SU-DHL-6 (cell line): ENCODE measurements at regions not wholly inside any gene's neighbourhood (a gene's known extent, or its start where the extent isn't known, plus 50 kb on each side); places are given as distances from the start of the nearest gene placed in this dataset.

Experiments used
- H2AFZ ChIP-seq: fragments of 200-600 bp; sonication (generic); 2 replicates; pipeline ENCODE4 v1.6.1; 2014; ENCODE audit warnings: low read depth, mild to moderate bottlenecking, moderate library complexity, mixed read lengths, antibody characterized with exemption, low read length; ENCODE audit not compliant: severe bottlenecking
- H3F3A ChIP-seq: fragments of 200-600 bp; shearing (Covaris generic); 2 replicates; pipeline ENCODE4 v1.6.0; 2016; ENCODE audit warnings: antibody characterized with exemption, mild to moderate bottlenecking; ENCODE audit not compliant: insufficient read depth
- H3K27ac ChIP-seq: fragments of 200-600 bp; sonication (generic); 2 replicates; pipeline ENCODE4 v1.5.1; 2016; ENCODE audit warnings: low read depth, mild to moderate bottlenecking, low read length, moderate library complexity, mixed read lengths
- H3K27me3 ChIP-seq: fragments of 200-600 bp; sonication (generic), shearing (Covaris generic); 2 replicates; pipeline ENCODE4 v1.6.0; 2014; ENCODE audit warnings: mild to moderate bottlenecking, low read length
- H3K36me3 ChIP-seq: fragments of 200-600 bp; sonication (generic); 2 replicates; pipeline ENCODE4 v1.6.1; 2014; ENCODE audit warnings: mild to moderate bottlenecking, low read length, mixed read lengths
- H3K4me2 ChIP-seq: fragments of 300-600, 200-600 bp; shearing (Covaris generic), sonication (generic); 2 replicates; pipeline ENCODE4 v1.6.0; 2014; ENCODE audit warnings: low read length, low read depth, mild to moderate bottlenecking; ENCODE audit not compliant: poor library complexity, severe bottlenecking
- H3K4me3 ChIP-seq: fragments of 200-600 bp; sonication (generic); 2 replicates; pipeline ENCODE4 v1.5.1; 2014; ENCODE audit warnings: antibody characterized with exemption, low read length, mild to moderate bottlenecking, mixed read lengths; ENCODE audit not compliant: insufficient read depth, poor library complexity, severe bottlenecking
- H3K79me2 ChIP-seq: fragments of 200-600 bp; sonication (generic); 2 replicates; pipeline ENCODE4 v1.6.1; 2014; ENCODE audit warnings: mild to moderate bottlenecking, low read length, moderate library complexity; ENCODE audit not compliant: insufficient read depth
- H3K9ac ChIP-seq: fragments of 200-600 bp; sonication (generic); 2 replicates; pipeline ENCODE4 v1.7.0; 2014; ENCODE audit warnings: mild to moderate bottlenecking, low read length
- H3K9me2 ChIP-seq: fragments of 200-600 bp; sonication (generic); replicated peaks from 2 replicates; pipeline ENCODE4 v1.6.1; 2014; ENCODE audit warnings: low read length; ENCODE audit not compliant: insufficient read depth
- H3K9me3 ChIP-seq: fragments of 200-600 bp; sonication (generic); 2 replicates; pipeline ENCODE4 v1.6.1; 2014; ENCODE audit warnings: low read length, mixed read lengths; ENCODE audit not compliant: insufficient read depth
- H4K20me1 ChIP-seq: fragments of 200-600 bp; sonication (generic); 2 replicates; pipeline ENCODE4 v1.6.1; 2014; ENCODE audit warnings: low read depth, mild to moderate bottlenecking, antibody characterized with exemption, low read length, moderate library complexity, mixed read lengths
- EZH2phosphoT487 ChIP-seq: fragments of 200-600 bp; sonication (generic), shearing (Covaris generic); conservative IDR thresholded peaks from 2 replicates; pipeline ENCODE4 v1.6.1; 2018; ENCODE audit warnings: mild to moderate bottlenecking, antibody characterized with exemption, low read length, moderate library complexity, mixed read lengths
- TF ChIP-seq, protein P1 (sequence below): fragments of 200-600 bp; sonication (generic); IDR thresholded peaks from one replicate; pipeline ENCODE4 v1.5.1; 2017; ENCODE audit warnings: antibody characterized with exemption, mild to moderate bottlenecking, low read length, moderate library complexity; ENCODE audit not compliant: insufficient read depth, poor library complexity, severe bottlenecking

DNA sequence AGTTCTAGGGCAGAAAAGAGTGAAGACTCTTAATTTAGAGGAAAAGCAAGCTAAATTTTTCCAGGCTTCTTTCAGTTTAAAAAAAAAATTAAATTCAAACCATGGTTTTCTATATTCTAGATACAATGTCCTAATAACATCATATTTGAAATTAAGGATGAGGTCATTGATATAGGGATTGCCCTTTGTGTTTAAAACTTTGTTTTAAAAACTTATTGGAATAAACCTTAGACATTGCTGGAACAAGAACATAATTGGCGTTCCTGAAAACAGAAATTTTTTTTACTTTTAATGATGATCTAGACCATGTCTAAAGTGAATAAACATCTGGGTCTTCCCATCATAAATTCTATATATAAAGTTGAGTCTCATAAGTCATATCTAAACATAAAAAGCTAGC, 859.4 kb upstream of the CHORDC1 start:
- H3F3A ChIP-seq = no peaks in the 10 kb centered on the region
- no peak overlapping the region for H3K4me3 ChIP-seq
- TF ChIP-seq, protein P1, sequence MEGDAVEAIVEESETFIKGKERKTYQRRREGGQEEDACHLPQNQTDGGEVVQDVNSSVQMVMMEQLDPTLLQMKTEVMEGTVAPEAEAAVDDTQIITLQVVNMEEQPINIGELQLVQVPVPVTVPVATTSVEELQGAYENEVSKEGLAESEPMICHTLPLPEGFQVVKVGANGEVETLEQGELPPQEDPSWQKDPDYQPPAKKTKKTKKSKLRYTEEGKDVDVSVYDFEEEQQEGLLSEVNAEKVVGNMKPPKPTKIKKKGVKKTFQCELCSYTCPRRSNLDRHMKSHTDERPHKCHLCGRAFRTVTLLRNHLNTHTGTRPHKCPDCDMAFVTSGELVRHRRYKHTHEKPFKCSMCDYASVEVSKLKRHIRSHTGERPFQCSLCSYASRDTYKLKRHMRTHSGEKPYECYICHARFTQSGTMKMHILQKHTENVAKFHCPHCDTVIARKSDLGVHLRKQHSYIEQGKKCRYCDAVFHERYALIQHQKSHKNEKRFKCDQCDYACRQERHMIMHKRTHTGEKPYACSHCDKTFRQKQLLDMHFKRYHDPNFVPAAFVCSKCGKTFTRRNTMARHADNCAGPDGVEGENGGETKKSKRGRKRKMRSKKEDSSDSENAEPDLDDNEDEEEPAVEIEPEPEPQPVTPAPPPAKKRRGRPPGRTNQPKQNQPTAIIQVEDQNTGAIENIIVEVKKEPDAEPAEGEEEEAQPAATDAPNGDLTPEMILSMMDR = no peak
- no peak for TF ChIP-seq EZH2phosphoT487
- no peaks in the 10 kb centered on the region for H3K9me3 ChIP-seq
- no peaks in the 10 kb centered on the region for H3K9me2 ChIP-seq
- H3K27me3 ChIP-seq = no peaks in the 10 kb centered on the region
- H2AFZ ChIP-seq = no peak overlapping the region
- H3K27ac ChIP-seq = no peak overlapping the region
- H3K36me3 ChIP-seq = no peaks in the 10 kb centered on the region
- H3K79me2 ChIP-seq = no peaks in the 10 kb centered on the region
- no peaks in the 10 kb centered on the region for H4K20me1 ChIP-seq
- no peak overlapping the region for H3K4me2 ChIP-seq
- no peak overlapping the region for H3K9ac ChIP-seq

GRCh38 chr11:91081440-91082043, 858.7 kb upstream of the CHORDC1 start:
- Histone ChIP-seq H3K9ac (no peak overlapping the region), H4K20me1 (no peaks in the 10 kb centered on the region)

DNA sequence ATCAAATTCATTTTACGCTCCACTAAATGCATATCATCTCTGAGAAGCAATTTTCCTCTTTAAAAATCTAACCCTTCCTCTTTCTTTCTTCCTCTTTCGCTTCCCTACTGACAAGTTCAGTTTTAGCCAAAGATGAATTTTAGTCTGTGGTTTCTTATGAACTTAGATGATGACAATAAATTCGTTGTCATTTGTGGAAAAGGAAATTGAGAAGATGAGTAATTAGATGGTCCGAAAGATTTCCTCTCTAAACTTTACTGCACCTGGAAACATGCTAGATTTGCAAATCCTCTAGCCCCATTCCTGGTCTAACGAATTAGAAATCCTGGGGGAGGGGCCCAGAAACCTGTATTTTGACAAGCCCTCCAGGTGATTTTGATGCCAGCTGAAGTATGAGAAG, 855.4 kb upstream of the CHORDC1 start:
- H3K36me3 ChIP-seq = no peaks in the 10 kb centered on the region
- H3K79me2 ChIP-seq = no peaks in the 10 kb centered on the region
- H3K9ac ChIP-seq = no peak overlapping the region
- H3K4me3 ChIP-seq = no peak overlapping the region
- no peak overlapping the region for H3K4me2 ChIP-seq
- H3K9me2 ChIP-seq = no peaks in the 10 kb centered on the region
- H4K20me1 ChIP-seq = no peaks in the 10 kb centered on the region
- H3K27me3 ChIP-seq = no peaks in the 10 kb centered on the region
- no peak overlapping the region for H2AFZ ChIP-seq
- H3K9me3 ChIP-seq = no peaks in the 10 kb centered on the region
- H3K27ac ChIP-seq = no peak overlapping the region
- no peaks in the 10 kb centered on the region for H3F3A ChIP-seq
- no peak for TF ChIP-seq EZH2phosphoT487
- TF ChIP-seq, protein P1 = no peak

More at GRCh38 chr11:91081440-91082043, 858.7 kb upstream of the CHORDC1 start:
- Histone ChIP-seq H3K9me2 (no peaks in the 10 kb centered on the region), H3K27ac (no peak overlapping the region), H3K4me2 (no peak overlapping the region), H2AFZ (no peak overlapping the region), H3F3A (no peaks in the 10 kb centered on the region), H3K27me3 (no peaks in the 10 kb centered on the region), H3K4me3 (no peak overlapping the region), H3K79me2 (no peaks in the 10 kb centered on the region), H3K9me3 (no peaks in the 10 kb centered on the region), H3K36me3 (no peaks in the 10 kb centered on the region)
- TF ChIP-seq, protein P1 = no peak
- TF ChIP-seq EZH2phosphoT487 = no peak
